Left ventricle myocardium inferior (tissue), 1 donor: ENCODE measurements at regions not wholly inside any gene's neighbourhood (a gene's known extent, or its start where the extent isn't known, plus 50 kb on each side); places are given as distances from the start of the nearest gene placed in this dataset.

ENCODE experiments used
- DNase-seq: peaks from one replicate; pipeline ENCODE4 v3.0.0-alpha.2; 2020
- H3K27ac ChIP-seq: fragments of 200-600 bp; replicated peaks from 2 replicates; pipeline ENCODE4 v1.8.0; 2021
- H3K27me3 ChIP-seq: fragments of 200-600 bp; 2 replicates; pipeline ENCODE4 v1.8.0; 2021; ENCODE audit warnings: low read depth
- H3K36me3 ChIP-seq: fragments of 200-600 bp; 2 replicates; pipeline ENCODE4 v1.8.0; 2021
- H3K4me1 ChIP-seq: fragments of 200-600 bp; 2 replicates; pipeline ENCODE4 v1.8.0; 2021
- H3K4me3 ChIP-seq: fragments of 200-600 bp; 2 replicates; pipeline ENCODE4 v1.8.0; 2021; ENCODE audit warnings: mild to moderate bottlenecking, moderate library complexity
- H3K9me3 ChIP-seq: fragments of 200-600 bp; replicated peaks from 2 replicates; pipeline ENCODE4 v1.8.0; 2021
- intact Hi-C: fragments of 100-400 bp; cut with micrococcal nuclease; formaldehyde crosslinking; loops from one replicate; pipeline ENCODE4 v1.11.0; 2022
- TF ChIP-seq, protein P1 (sequence below): fragments of 200-600 bp; IDR thresholded peaks from 2 replicates; pipeline ENCODE4 v1.8.0; 2021; ENCODE audit warnings: antibody characterized with exemption, mild to moderate bottlenecking, borderline replicate concordance
- donor health status: DM: no; HTN: yes; CAD: no; lungs with severe emphysema.

DNA sequence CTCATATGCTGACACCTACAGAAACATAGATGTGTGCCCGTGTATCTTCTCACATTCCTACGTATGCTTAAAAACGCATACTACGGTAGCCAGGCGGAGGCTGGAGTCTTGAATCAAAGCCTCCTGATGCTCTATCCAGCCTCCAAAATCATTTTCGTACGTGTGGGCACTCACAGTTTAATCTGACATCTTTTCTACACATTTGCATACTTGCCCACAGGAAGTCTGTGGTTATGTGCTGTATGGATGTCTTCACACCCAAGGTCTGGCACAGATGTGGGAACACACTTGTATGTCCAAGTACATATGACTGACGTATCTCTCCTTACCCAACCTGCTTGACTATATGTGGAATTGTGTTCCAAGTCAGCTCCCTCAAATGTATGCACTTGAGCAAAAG is 561.8 kb upstream of the CADM1 start:
- H3K27me3 ChIP-seq, result peaks cover 52% of the 10 kb centered on the region

DNA sequence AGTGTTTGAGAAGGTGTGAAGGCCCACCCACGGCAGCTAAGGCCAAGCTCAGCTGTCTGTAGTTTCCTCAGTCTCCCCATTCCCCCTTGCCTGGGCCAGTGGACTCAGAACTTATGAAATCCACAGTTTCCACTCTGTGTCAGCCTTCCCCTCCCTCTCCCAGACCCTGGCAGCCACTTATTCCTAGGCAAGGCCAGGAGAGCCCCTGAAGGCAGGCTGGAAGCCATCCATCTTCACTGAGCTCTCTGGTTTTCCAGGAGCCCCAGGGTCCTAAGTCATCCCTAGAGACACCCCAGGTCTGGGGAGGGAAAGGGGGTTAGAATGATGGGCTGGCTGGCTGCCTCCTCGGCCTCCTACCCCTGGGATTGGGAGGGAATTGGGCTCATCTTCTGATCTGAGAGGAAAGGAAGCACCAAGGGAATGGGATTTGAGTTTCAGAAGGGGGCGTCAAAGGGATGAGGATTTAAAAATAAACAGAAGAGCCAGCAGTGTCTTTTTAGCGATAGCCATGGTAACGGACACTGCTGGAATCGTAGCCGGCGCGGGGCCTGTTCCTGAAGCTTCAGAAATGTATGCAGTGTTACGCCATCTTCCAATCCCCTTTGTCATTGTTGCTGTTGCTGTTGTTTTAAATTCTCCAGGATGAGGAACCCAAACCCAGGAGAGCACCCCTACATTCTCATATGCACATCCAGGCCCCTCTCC is 561.1 kb upstream of the CADM1 start:
- intact Hi-C loops, result no loop called here
- H3K27me3 ChIP-seq, result peaks cover 52% of the 10 kb centered on the region
- peaks cover 8% of the 10 kb centered on the region for H3K4me1 ChIP-seq
- TF ChIP-seq, protein P1, sequence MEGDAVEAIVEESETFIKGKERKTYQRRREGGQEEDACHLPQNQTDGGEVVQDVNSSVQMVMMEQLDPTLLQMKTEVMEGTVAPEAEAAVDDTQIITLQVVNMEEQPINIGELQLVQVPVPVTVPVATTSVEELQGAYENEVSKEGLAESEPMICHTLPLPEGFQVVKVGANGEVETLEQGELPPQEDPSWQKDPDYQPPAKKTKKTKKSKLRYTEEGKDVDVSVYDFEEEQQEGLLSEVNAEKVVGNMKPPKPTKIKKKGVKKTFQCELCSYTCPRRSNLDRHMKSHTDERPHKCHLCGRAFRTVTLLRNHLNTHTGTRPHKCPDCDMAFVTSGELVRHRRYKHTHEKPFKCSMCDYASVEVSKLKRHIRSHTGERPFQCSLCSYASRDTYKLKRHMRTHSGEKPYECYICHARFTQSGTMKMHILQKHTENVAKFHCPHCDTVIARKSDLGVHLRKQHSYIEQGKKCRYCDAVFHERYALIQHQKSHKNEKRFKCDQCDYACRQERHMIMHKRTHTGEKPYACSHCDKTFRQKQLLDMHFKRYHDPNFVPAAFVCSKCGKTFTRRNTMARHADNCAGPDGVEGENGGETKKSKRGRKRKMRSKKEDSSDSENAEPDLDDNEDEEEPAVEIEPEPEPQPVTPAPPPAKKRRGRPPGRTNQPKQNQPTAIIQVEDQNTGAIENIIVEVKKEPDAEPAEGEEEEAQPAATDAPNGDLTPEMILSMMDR, result no peak
- H3K9me3 ChIP-seq, result no peaks in the 10 kb centered on the region
- no peak overlapping the region for H3K4me3 ChIP-seq
- no peaks in the 10 kb centered on the region for H3K36me3 ChIP-seq
- DNase-seq, result no peak
- no peak overlapping the region for H3K27ac ChIP-seq

More for the DNA sequence above, 561.8 kb upstream of the CADM1 start:
- Histone ChIP-seq H3K27ac (no peak overlapping the region), H3K4me3 (no peak overlapping the region), H3K4me1 (peaks cover 8% of the 10 kb centered on the region), H3K36me3 (no peaks in the 10 kb centered on the region), H3K9me3 (no peaks in the 10 kb centered on the region)
- no peak for DNase-seq
- intact Hi-C loops, result no loop called here
- TF ChIP-seq, protein P1, result no peak

DNA sequence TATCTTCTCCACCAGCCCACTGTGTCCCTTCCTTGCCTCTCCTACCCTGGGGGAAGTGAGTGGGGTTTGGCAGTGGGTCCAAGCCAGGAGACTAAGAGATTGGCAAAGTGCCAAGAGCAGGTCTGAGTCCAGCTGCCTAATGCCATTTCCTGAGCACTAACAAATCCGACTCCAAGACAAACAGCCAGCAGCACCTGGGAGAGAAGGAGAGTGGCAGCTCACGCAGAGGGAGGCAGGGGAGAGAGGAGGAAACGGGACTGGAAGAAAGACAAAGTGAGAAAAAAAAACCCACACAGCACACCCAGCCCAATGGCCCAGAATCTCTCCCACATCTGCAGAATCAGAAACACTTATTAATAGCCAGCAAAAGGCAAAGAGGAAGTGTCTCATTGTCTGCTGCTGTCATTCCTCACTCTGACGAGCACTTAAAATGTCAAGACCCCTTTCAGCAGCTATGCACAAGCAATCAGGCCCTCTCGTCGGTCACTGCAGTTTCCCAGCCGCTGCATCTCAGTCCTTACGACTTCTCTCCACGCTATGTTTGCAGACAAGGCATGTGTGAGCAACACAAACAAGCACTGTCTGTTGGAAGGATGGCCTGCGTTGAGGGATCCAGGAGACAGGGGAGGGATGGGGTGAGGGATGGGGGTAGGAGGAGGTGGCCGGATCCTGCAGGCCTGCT is 558.4 kb upstream of the CADM1 start:
- Histone ChIP-seq H3K4me1 (peaks cover 8% of the 10 kb centered on the region), H3K4me3 (no peak overlapping the region), H3K36me3 (no peaks in the 10 kb centered on the region), H3K27me3 (peaks cover 55% of the 10 kb centered on the region), H3K9me3 (no peaks in the 10 kb centered on the region), H3K27ac (no peak overlapping the region)
- TF ChIP-seq, protein P1, result no peak
- no peak for DNase-seq
- intact Hi-C loops, result no loop called here

DNA sequence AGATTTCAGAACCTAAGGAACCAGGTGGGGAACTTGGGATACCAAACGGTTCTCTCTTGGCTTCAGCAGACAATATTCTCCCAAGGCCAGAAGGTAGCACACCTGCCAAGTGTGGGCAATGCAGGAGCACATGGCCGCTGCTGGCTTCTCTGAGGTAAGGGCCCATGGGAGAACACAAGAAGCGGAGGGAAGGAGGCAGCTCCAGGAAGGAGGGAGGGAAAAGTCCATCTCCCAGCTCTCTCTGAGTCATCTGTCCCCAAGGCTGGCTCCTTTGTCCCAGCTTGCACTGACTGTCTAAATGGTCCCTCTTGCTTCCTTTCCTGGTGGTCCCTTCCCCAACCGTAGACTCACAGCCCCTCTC is 557.9 kb upstream of the CADM1 start:
- Histone ChIP-seq H3K36me3 (no peaks in the 10 kb centered on the region), H3K4me1 (peaks cover 8% of the 10 kb centered on the region), H3K9me3 (no peaks in the 10 kb centered on the region), H3K27ac (no peak overlapping the region), H3K27me3 (peaks cover 60% of the 10 kb centered on the region), H3K4me3 (no peak overlapping the region)
- intact Hi-C loops, result no loop called here
- TF ChIP-seq, protein P1, result no peak
- DNase-seq, result no peak

DNA sequence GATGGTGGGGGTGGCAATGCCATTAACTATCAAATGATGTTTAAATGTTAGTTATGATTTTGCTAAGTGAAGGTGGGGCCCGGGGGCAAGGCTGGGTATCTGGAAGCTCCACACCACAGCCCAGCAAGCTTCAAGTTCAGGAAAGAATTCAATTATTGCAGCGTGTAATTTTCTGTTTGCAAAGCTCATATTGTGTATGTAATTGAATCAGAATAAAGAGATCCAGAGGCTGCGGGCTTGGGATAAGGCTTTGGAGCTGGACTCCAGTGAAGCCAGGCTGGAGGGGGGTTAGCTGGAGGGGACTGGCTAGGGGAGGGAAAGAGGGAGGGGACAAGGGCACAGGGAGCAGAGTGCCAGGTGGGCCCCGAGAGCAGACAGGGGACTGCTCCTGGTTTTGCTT is 557.1 kb upstream of the CADM1 start:
- H3K4me1 ChIP-seq, result peaks cover 8% of the 10 kb centered on the region
- TF ChIP-seq, protein P1, result no peak
- no peaks in the 10 kb centered on the region for H3K9me3 ChIP-seq
- DNase-seq, result no peak
- no peak overlapping the region for H3K27ac ChIP-seq
- H3K27me3 ChIP-seq, result peaks cover 63% of the 10 kb centered on the region
- no peak overlapping the region for H3K4me3 ChIP-seq
- H3K36me3 ChIP-seq, result no peaks in the 10 kb centered on the region
- intact Hi-C loops, result no loop called here
